Trophoblast cell (in vitro differentiated cells and primary cell): ENCODE measurements at regions not wholly inside any gene's neighbourhood (a gene's known extent, or its start where the extent isn't known, plus 50 kb on each side); places are given as distances from the start of the nearest gene placed in this dataset.

Experiments used
- DNase-seq, 2 donors: peaks; one replicate each; pipeline ENCODE4 v3.0.0-alpha.2; 2016
- H2AFZ ChIP-seq: 2 replicates; pipeline ENCODE4 v1.6.1; 2013; ENCODE audit warnings: low read length, moderate library complexity, mild to moderate bottlenecking; ENCODE audit not compliant: insufficient read depth, poor library complexity
- H2AK5ac ChIP-seq: 2 replicates; pipeline ENCODE4 v1.6.1; 2013; ENCODE audit warnings: mild to moderate bottlenecking, low read length
- H2BK120ac ChIP-seq: 2 replicates; pipeline ENCODE4 v1.6.1; 2013; ENCODE audit warnings: low read length, mild to moderate bottlenecking, moderate library complexity; ENCODE audit not compliant: insufficient read depth, poor library complexity
- H2BK12ac ChIP-seq: 2 replicates; pipeline ENCODE4 v1.6.1; 2013; ENCODE audit warnings: mild to moderate bottlenecking, low read length, moderate library complexity
- H2BK5ac ChIP-seq: 2 replicates; pipeline ENCODE4 v1.6.1; 2013; ENCODE audit warnings: low read length, low read depth, moderate library complexity, mild to moderate bottlenecking; ENCODE audit not compliant: poor library complexity
- H3K14ac ChIP-seq: 2 replicates; pipeline ENCODE4 v1.6.1; 2013; ENCODE audit warnings: mild to moderate bottlenecking, low read length
- H3K18ac ChIP-seq: 2 replicates; pipeline ENCODE4 v1.6.1; 2013; ENCODE audit warnings: mild to moderate bottlenecking, low read length
- H3K23ac ChIP-seq: 2 replicates; pipeline ENCODE4 v1.6.1; 2013; ENCODE audit warnings: low read length
- H3K27ac ChIP-seq: 2 replicates; pipeline ENCODE4 v1.5.1; 2013; ENCODE audit warnings: low read depth, mild to moderate bottlenecking, inconsistent platforms, low read length, moderate library complexity
- H3K27me3 ChIP-seq: 2 replicates; pipeline ENCODE4 v1.6.1; 2013; ENCODE audit warnings: inconsistent platforms, mild to moderate bottlenecking, low read length, moderate library complexity; ENCODE audit not compliant: insufficient read depth
- H3K36me3 ChIP-seq, 2 experiments: 1 replicate in 1 of 2; 2 replicates in 1 of 2; pipeline ENCODE4 v1.6.1; 2013; ENCODE audit warnings: low read length in 2 of 2, mild to moderate bottlenecking in 2 of 2, moderate library complexity in 1 of 2; ENCODE audit not compliant: insufficient read depth in 2 of 2, control insufficient read depth in 1 of 2
- H3K4ac ChIP-seq: 2 replicates; pipeline ENCODE4 v1.6.1; 2013; ENCODE audit warnings: low read depth, mild to moderate bottlenecking, low read length, moderate library complexity
- H3K4me1 ChIP-seq, 2 experiments: 1 replicate in 1 of 2; 2 replicates in 1 of 2; pipeline ENCODE4 v1.6.1; 2013; ENCODE audit warnings: low read length in 2 of 2, mild to moderate bottlenecking in 2 of 2, moderate library complexity in 1 of 2; ENCODE audit not compliant: insufficient read depth in 2 of 2, control insufficient read depth in 1 of 2
- H3K4me2 ChIP-seq: 2 replicates; pipeline ENCODE4 v1.6.1; 2013; ENCODE audit warnings: inconsistent platforms, mild to moderate bottlenecking, low read length, moderate library complexity
- H3K4me3 ChIP-seq: 2 replicates; pipeline ENCODE4 v1.5.1; 2013; ENCODE audit warnings: mild to moderate bottlenecking, low read depth, low read length, inconsistent platforms
- H3K79me1 ChIP-seq: one replicate; pipeline ENCODE4 v1.6.1; 2013; ENCODE audit warnings: low read length
- H3K79me2 ChIP-seq: 2 replicates; pipeline ENCODE4 v1.6.1; 2013; ENCODE audit warnings: low read length, mild to moderate bottlenecking; ENCODE audit not compliant: control insufficient read depth, insufficient read depth, poor library complexity
- H3K9ac ChIP-seq: 2 replicates; pipeline ENCODE4 v1.6.1; 2013; ENCODE audit warnings: mild to moderate bottlenecking, low read length
- H3K9me3 ChIP-seq: 2 replicates; pipeline ENCODE4 v1.6.1; 2013; ENCODE audit warnings: low read depth, mild to moderate bottlenecking, control low read depth, inconsistent platforms, low read length; ENCODE audit not compliant: insufficient read depth
- H4K12ac ChIP-seq: 2 replicates; pipeline ENCODE4 v1.6.1; 2013; ENCODE audit warnings: low read depth, mild to moderate bottlenecking, low read length, moderate library complexity
- H4K8ac ChIP-seq: 2 replicates; pipeline ENCODE4 v1.6.1; 2013; ENCODE audit warnings: low read depth, mild to moderate bottlenecking, low read length, moderate library complexity
- H4K91ac ChIP-seq: one replicate; pipeline ENCODE4 v1.6.1; 2013; ENCODE audit warnings: low read depth, mild to moderate bottlenecking, low read length, moderate library complexity
- WGBS: extraction: QIAGEN DNeasy Blood & Tissue Kit; methylation state at CpG from one replicate; pipeline ENCODE4 v1.1.7; 2013; ENCODE audit warnings: missing lambda C conversion rate; ENCODE audit not compliant: insufficient read length, insufficient coverage; ENCODE audit errors: extremely low coverage; 5-methylcytosine and 5-hydroxymethylcytosine counted together

- Histone ChIP-seq H2AFZ (no peak overlapping the region), H3K4me1 (no peaks in the 10 kb centered on the region), H3K79me1 (no peaks in the 10 kb centered on the region), H4K91ac (no peak overlapping the region), H2BK120ac (no peak overlapping the region), H3K4me3 (no peak overlapping the region), H2BK5ac (no peak overlapping the region), H3K27ac (no peak overlapping the region), H2AK5ac (no peak overlapping the region), H3K18ac (no peak overlapping the region), H2BK12ac (no peak overlapping the region), H3K9me3 (no peaks in the 10 kb centered on the region), H3K4me2 (no peak overlapping the region), H3K27me3 (no peaks in the 10 kb centered on the region), H3K4ac (no peak overlapping the region), H3K9ac (no peak overlapping the region), H3K79me2 (no peaks in the 10 kb centered on the region), H3K23ac (no peak overlapping the region), H3K36me3 (no peaks in the 10 kb centered on the region), H3K14ac (no peak overlapping the region), H4K8ac (no peak overlapping the region), H4K12ac (no peak overlapping the region)
- no CpG with 5 or more reads among the region's 2 CpGs for WGBS
- no peak for DNase-seq
Observed at GRCh38 chr2:21262426-21262940, 138.7 kb downstream of the TDRD15 start.

- Histone ChIP-seq H3K14ac (no peak overlapping the region), H2BK120ac (no peak overlapping the region), H3K27ac (no peak overlapping the region), H3K4me1 (no peaks in the 10 kb centered on the region), H2AFZ (no peak overlapping the region), H4K91ac (no peak overlapping the region), H3K79me2 (no peaks in the 10 kb centered on the region), H3K9me3 (no peaks in the 10 kb centered on the region), H2AK5ac (no peak overlapping the region), H3K79me1 (no peaks in the 10 kb centered on the region), H3K23ac (no peak overlapping the region), H2BK12ac (no peak overlapping the region), H3K9ac (no peak overlapping the region), H3K27me3 (no peaks in the 10 kb centered on the region), H3K4me3 (no peak overlapping the region), H3K4me2 (no peak overlapping the region), H3K4ac (no peak overlapping the region), H3K36me3 (no peaks in the 10 kb centered on the region), H4K8ac (no peak overlapping the region), H4K12ac (no peak overlapping the region), H2BK5ac (no peak overlapping the region), H3K18ac (no peak overlapping the region)
- WGBS = no CpG with 5 or more reads among the region's 3 CpGs
- DNase-seq = no peak
Observed at GRCh38 chr2:21263622-21264021, 139.9 kb downstream of the TDRD15 start.

DNA sequence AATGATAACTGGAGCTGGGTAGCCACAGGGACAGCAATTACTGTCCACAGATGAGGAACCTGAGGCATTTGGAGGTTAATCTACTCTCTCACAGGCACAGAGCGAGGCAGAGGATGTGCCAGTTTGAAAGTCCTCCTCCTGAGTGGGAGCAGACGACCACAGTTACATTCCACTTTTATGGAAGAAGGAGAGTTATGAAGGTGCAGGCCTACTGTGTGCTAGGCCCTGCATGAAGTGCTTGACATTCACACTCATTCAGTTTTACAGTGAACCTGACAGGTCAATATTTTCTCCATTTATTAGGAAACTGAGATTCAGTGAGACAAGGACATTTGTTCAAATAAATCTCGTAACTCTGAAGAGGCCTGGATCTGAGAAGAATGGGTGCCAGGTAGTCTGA lies 142.0 kb downstream of the TDRD15 start:
- H3K4me1 ChIP-seq = no peaks in the 10 kb centered on the region
- no peak overlapping the region for H4K91ac ChIP-seq
- H2AFZ ChIP-seq = no peak overlapping the region
- no peak overlapping the region for H2BK120ac ChIP-seq
- H3K27me3 ChIP-seq = no peaks in the 10 kb centered on the region
- H3K4ac ChIP-seq = no peak overlapping the region
- H3K4me2 ChIP-seq = no peak overlapping the region
- H3K36me3 ChIP-seq = no peaks in the 10 kb centered on the region
- no peak overlapping the region for H4K8ac ChIP-seq
- no peak overlapping the region for H3K27ac ChIP-seq
- H4K12ac ChIP-seq = no peak overlapping the region
- no CpG with 5 or more reads among the region's 3 CpGs for WGBS
- no peaks in the 10 kb centered on the region for H3K79me1 ChIP-seq
- H3K18ac ChIP-seq = no peak overlapping the region
- no peak overlapping the region for H3K14ac ChIP-seq
- DNase-seq = no peak
- H3K9me3 ChIP-seq = no peaks in the 10 kb centered on the region
- no peak overlapping the region for H2AK5ac ChIP-seq
- H3K23ac ChIP-seq = no peak overlapping the region
- H2BK5ac ChIP-seq = no peak overlapping the region
- no peaks in the 10 kb centered on the region for H3K79me2 ChIP-seq
- no peak overlapping the region for H3K9ac ChIP-seq
- no peak overlapping the region for H3K4me3 ChIP-seq
- no peak overlapping the region for H2BK12ac ChIP-seq

DNA sequence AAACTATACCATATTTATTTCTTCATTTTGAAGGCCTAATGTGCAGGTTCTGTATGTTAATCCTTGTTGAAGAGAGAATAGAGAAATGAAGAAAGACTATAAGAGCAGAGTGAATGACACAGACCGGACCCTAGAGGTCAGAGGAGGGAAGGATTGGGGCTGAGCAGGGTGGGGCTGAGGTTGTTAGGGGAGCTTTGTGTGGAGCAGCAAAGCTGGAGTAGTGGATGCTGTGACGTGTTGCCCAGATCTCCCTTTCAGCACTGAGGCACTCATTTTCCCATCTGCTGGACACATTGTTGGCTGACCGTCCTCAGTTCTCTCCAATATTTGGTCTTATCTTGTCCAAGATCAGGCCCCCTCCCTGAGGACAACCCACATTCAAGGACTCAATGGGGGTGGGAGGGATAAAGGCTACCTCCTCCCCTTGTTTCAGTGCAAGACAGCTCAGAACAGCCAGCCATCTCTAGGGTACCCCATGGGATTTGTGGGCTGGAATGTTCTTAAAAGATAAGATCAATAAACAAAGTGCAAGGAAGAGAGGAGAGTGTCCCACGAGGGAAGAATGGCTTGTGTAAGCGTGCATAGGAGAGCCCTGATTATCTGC lies 143.6 kb downstream of the TDRD15 start:
- Histone ChIP-seq H3K4ac (no peak overlapping the region), H2BK5ac (no peak overlapping the region), H3K79me2 (no peaks in the 10 kb centered on the region), H2AK5ac (no peak overlapping the region), H3K79me1 (no peaks in the 10 kb centered on the region), H4K91ac (no peak overlapping the region), H3K4me3 (no peak overlapping the region), H3K4me1 (peaks cover 0 to 4% of the 10 kb centered on the region in 2 experiments), H4K12ac (no peak overlapping the region), H3K27me3 (no peaks in the 10 kb centered on the region), H3K9ac (no peak overlapping the region), H2AFZ (no peak overlapping the region), H2BK12ac (no peak overlapping the region), H3K18ac (no peak overlapping the region), H3K9me3 (no peaks in the 10 kb centered on the region), H2BK120ac (no peak overlapping the region), H3K4me2 (no peak overlapping the region), H4K8ac (no peak overlapping the region), H3K27ac (no peak overlapping the region), H3K14ac (no peak overlapping the region), H3K23ac (no peak overlapping the region), H3K36me3 (no peaks in the 10 kb centered on the region)
- no CpG with 5 or more reads among the region's 5 CpGs for WGBS
- no peak for DNase-seq
